ENCODE measurements at regions not wholly inside any gene's neighbourhood (a gene's known extent, or its start where the extent isn't known, plus 50 kb on each side); places are given as distances from the start of the nearest gene placed in this dataset.
"Not testable (repeated sequence)": the region's sequence is repeated elsewhere in the genome, so short reads cannot be mapped to it uniquely, and the experiment has no call there.

- H3K27ac ChIP-seq; DNase-seq (ENCODE audit: low read depth, low spot score): not testable (repeated sequence)
Measured at GRCh38 chr9:13037808-13038207, 241.7 kb downstream of the MPDZ start.

- no peak for DNase-seq (ENCODE audit: low read depth, low spot score)
- H3K27ac ChIP-seq = no peak overlapping the region
Measured at GRCh38 chr9:13047827-13048587, 231.5 kb downstream of the MPDZ start.

DNA sequence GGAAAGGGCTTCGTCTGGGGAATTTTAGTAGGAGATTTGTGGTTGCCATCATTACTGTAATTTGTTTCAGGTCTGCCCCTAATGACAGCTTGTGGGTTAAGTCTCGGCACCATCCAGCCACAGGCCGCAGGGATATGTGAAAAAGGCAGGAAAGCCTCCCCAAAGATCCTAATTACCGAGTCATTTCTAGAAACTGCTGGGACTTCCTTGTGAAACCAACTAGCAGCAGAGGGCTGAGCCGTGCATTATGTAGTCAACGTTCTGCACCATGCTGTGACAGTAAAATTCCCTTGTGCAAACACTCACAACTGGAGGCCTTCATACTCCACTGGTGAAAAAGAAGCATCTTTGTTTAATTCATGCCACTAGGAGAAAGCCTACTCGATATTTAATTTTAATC, 230.3 kb downstream of the MPDZ start:
- no peak for DNase-seq (ENCODE audit: low read depth, low spot score)

DNA sequence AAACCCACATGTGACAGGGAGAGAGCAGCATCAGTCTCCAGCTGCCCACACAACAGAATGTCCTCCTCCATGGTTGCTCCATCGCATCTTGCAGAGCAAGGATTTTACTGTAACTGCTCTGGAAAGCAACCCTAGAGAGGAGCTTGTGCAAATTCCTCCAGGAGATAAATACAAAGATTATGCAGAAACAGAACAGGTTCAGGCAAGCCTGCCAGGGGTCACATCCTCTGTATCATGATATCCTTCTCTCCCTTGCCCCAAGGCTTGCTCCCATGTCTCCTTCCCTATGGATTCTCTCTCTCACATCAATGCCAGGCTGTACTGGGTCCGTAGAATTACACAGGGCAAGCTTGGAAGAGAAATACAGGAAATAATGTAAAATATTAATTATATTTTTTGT, 226.0 kb downstream of the MPDZ start:
- DNase-seq (ENCODE audit: low read depth, low spot score) = no peak
- H3K27ac ChIP-seq = peak overlapping the region; percentile 16

More for the DNA sequence above, 230.3 kb downstream of the MPDZ start:
- no peak overlapping the region for H3K27ac ChIP-seq

GRCh38 chr9:13054389-13054788, 225.1 kb downstream of the MPDZ start:
- H3K27ac ChIP-seq = peak overlapping the region; percentile 16
- DNase-seq (ENCODE audit: low read depth, low spot score) = no peak

Data from epithelial cell of prostate (primary cell).